Astrocyte of the spinal cord (primary cell): ENCODE measurements at regions not wholly inside any gene's neighbourhood (a gene's known extent, or its start where the extent isn't known, plus 50 kb on each side); places are given as distances from the start of the nearest gene placed in this dataset.

ENCODE experiments used
- DNase-seq: peaks from one replicate; pipeline ENCODE4 v3.0.0; 2011; ENCODE audit warnings: low read depth, low spot score
- H3K4me3 ChIP-seq: 2 replicates; pipeline ENCODE4 v1.5.1; 2011; ENCODE audit warnings: low read depth, mild to moderate bottlenecking, low read length, moderate library complexity
- in situ Hi-C: cut with HindIII; loops from 2 replicates; pipeline ENCODE4 v1.10.0; 2017; ENCODE audit warnings: low sequenced_read_pairs
- TF ChIP-seq, protein P1 (sequence below): IDR thresholded peaks from 2 replicates; pipeline ENCODE4 v1.5.1; 2012; ENCODE audit warnings: low read depth, mild to moderate bottlenecking, low read length, inconsistent platforms

DNA sequence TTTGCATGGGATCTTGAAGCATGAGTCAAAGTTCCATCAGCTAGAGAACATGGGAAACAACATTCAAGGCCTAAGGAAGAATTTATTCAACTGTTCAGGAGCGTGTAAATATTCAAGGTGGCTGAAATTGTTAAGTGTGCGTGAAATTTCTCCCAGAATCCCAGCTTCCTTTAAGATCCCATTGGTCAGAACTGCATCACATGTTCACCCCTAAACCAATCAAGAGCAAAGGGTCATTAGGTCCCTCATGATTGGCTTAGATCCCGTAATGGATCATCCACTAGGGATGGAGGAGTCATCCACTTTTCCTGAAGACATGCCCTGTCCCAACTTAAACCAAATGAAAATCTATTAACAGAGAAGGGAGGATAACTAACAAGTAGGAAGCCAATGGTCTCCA is 201.6 kb downstream of the TMEM114 start:
- DNase-seq, result no peak
- TF ChIP-seq, protein P1, sequence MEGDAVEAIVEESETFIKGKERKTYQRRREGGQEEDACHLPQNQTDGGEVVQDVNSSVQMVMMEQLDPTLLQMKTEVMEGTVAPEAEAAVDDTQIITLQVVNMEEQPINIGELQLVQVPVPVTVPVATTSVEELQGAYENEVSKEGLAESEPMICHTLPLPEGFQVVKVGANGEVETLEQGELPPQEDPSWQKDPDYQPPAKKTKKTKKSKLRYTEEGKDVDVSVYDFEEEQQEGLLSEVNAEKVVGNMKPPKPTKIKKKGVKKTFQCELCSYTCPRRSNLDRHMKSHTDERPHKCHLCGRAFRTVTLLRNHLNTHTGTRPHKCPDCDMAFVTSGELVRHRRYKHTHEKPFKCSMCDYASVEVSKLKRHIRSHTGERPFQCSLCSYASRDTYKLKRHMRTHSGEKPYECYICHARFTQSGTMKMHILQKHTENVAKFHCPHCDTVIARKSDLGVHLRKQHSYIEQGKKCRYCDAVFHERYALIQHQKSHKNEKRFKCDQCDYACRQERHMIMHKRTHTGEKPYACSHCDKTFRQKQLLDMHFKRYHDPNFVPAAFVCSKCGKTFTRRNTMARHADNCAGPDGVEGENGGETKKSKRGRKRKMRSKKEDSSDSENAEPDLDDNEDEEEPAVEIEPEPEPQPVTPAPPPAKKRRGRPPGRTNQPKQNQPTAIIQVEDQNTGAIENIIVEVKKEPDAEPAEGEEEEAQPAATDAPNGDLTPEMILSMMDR, result no peak
- in situ Hi-C loops, result no loop called here
- no peak overlapping the region for H3K4me3 ChIP-seq

DNA sequence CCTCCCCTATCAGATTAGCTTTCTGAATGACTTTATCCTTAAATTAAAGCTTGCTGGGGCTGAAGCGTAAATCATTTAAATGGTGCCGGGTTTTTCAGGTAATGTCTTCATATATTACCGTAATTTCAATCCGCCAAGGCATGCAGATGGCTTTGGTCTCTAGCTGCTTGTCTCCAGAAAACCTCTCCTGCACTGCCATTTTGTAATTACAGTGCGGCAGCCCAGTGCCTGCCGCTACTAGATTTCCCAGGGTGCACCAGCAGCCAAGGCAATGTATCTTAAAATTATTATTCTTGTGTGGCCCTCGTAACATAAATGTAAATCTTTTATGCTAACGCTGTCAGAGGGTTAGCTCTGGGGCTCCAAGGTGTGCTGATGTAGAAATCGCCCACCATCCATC is 208.5 kb downstream of the TMEM114 start:
- H3K4me3 ChIP-seq, result no peak overlapping the region
- in situ Hi-C loops, result no loop called here
- DNase-seq, result no peak
- TF ChIP-seq, protein P1, result no peak

DNA sequence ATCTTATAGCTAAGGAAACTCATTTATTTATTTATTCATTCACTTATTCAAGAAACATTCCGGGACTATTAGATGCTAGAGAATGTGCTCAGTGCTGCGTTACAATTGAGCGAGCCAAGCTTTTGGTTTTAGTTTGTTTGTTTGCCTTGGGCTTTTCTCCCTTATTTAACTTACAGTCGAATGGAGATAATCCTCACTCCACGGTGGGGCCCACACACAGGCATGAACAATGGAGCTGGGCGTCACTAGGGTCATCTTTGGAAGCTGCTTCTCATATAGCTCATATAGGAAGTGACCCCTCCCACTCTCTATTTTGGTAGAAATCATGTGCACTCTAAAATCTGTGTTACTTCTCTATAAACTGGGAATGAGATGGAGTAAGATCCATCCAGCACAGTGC is 210.0 kb downstream of the TMEM114 start:
- TF ChIP-seq, protein P1, result no peak
- in situ Hi-C loops, result no loop called here
- no peak overlapping the region for H3K4me3 ChIP-seq
- DNase-seq, result no peak

DNA sequence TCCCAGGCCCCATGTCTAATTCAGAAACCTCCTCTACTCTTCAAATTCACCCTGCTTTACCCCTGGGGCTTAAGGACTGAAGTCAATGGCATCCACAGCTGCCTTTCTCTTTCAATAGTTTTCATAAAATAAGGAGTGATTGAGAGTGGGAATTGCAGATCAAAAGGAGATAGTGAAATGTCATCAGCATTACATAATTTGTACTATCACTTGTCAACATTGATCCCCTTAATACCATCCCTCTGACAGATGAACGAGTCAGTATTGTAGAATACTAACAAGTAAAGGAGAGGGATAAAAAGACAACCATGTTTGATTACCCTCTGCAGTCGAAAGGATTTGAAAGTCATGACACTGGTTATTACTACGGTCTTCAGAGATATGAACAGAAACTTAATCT is 212.4 kb downstream of the TMEM114 start:
- no peak for DNase-seq
- in situ Hi-C loops, result no loop called here
- no peak overlapping the region for H3K4me3 ChIP-seq
- TF ChIP-seq, protein P1, result no peak

DNA sequence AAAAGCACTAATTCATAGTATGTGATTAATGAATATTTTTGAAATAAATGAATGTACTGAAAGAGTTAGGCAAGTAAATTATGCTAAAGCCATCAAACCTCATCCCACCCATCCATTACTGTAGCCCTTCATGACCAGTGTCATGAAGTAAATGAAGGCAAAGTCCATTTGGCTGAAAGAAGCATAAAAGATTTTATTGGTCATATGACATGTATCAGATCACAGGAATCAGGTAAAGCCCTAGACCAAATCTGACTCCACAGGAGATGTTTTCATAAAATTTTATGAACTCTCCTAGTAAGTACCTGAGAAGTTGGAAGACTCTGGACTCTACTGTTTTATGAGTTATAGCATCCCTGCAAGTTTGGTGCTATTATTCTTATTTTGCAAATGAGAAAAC is 213.5 kb downstream of the TMEM114 start:
- in situ Hi-C loops, result no loop called here
- TF ChIP-seq, protein P1, result no peak

DNA sequence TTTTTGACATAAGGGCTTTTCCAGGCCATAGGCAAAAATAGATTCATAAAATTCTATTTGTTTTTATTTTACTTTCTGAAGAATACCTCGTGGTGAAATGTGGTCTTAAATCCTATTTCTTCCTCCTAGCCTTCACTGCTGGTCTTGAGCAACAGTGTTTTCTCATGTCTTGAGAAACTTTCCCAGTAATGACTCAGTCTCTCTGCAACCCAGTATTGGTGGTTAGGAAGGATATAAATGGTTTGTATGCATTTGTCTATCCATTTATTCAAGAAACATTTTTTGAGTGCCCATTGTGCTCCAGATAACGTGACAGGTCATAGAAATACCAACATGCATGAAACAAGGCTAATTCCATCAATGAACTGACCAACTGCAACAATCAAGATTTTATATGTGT is 213.9 kb downstream of the TMEM114 start:
- H3K4me3 ChIP-seq, result no peak overlapping the region
- in situ Hi-C loops, result no loop called here
- TF ChIP-seq, protein P1, result no peak
- no peak for DNase-seq

More for the DNA sequence above, 213.5 kb downstream of the TMEM114 start:
- no peak for DNase-seq
- no peak overlapping the region for H3K4me3 ChIP-seq

DNA sequence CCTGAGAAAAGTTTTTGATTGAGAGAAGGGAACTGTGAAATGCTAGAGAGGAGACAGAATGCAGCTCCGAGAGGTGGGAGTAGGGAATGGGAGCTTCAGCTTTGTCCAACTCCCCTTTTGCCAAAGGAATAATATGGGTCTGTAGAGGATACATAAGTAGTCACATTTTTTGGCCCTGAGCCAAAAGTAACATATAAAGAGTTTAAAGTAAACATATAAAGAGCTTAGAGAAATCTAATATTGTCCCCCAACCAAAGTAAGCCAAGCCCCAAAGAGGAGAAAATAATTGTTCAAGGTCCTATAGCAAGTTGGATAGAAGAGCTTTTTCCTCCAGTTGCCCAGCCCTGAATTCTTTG is 215.1 kb downstream of the TMEM114 start:
- in situ Hi-C loops, result no loop called here
- no peak for DNase-seq
- TF ChIP-seq, protein P1, result no peak
- no peak overlapping the region for H3K4me3 ChIP-seq
